Stimulated activated CD4-positive, alpha-beta T cell treated with anti-CD3 and anti-CD28 coated beads, Interleukin-15, amount 100 ng/mL, for 48 hours (primary cell): ENCODE measurements at regions not wholly inside any gene's neighbourhood (a gene's known extent, or its start where the extent isn't known, plus 50 kb on each side); places are given as distances from the start of the nearest gene placed in this dataset.
"Not testable (repeated sequence)": the region's sequence is repeated elsewhere in the genome, so short reads cannot be mapped to it uniquely, and the experiment has no call there.

Experiments used
- DNase-seq, 2 donors: peaks; one replicate each; pipeline ENCODE4 v3.0.0-alpha.2; 2020; ENCODE audit warnings: low read depth in 2 of 2

DNA sequence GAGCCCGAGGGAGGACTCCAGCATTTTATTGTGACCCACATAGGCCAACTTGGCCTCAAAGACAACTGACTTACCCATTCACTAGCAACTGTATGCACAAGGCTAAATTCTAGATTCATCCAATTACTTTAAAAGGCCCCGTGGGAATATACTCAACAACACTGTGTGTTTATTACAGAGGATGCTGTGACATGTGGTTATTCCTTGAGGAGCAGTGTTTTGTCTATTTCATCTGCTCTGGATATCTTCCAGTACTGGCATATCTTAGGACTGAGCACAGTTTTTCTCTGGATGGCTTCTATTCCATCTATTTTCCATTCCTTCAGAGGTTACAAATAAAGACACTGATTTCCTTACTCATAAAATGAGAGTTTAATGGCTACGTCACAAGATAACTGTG lies 87.2 kb upstream of the KRAS start:
- no peak for DNase-seq

DNA sequence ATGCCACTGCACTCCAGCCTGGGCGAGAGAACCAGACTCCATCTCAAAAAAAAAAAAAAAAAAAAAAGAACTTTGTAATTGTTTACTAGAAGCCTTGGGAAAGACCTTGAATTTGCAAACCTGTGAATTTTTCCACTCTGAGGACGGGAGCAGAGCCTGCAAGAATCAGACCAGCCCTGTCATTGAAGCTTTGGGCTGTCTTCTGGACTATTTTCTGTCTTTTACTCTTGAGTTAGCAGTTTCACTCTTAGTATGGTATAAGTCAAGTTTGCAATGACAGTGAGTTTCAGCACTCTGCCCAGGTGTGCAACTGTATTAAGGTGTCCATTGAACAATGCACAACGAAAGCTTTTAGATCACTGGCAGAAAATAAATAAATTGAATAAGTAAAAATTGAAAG lies 81.4 kb upstream of the KRAS start:
- DNase-seq = no peak

DNA sequence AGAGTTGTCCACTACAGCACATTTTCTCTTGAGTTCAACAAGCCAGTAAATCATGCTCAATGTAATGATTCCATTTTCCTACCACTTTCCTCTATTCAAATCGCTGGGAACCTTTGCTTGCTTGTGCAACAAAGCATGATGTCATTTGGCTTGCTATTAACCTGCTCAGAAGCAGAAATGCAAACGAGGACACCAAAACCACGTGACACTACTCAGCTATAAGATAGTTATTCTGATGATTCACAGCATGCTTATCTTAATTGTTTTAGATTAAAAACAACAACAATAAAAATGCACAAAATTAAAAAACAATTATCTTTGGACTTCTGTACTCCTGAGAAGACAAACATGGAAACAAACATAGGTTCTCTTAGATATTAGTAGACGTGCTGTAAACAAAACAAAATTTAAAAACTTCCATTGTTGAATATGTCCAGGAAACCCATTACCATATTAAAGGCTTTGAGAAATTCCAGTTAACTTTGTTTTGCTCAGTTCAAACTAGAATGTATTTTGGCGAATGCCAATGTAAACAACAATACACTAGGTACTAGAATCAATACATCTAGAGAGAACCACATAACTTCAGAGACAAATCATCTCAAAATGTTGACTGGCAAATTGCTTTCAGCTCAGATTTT lies 77.5 kb upstream of the KRAS start:
- no peak for DNase-seq

DNA sequence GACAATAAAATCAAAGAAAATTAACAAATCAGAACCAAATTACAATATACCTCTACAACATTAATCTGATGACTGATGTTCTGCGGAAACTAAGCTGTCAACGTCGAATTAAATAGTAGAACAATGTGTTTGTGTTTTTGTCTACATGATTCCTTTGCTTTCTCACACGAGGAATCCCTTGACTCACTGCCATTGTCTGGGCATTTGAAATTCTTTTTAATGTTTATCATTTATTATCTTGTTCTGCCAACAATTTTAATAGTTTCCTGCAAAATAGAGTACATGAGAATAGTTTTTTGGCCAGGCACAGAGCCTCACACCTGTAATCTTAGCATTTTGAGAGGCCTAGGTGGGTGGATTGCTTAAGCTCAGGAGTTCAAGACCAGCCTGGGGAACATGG lies 76.6 kb upstream of the KRAS start:
- no peak for DNase-seq

DNA sequence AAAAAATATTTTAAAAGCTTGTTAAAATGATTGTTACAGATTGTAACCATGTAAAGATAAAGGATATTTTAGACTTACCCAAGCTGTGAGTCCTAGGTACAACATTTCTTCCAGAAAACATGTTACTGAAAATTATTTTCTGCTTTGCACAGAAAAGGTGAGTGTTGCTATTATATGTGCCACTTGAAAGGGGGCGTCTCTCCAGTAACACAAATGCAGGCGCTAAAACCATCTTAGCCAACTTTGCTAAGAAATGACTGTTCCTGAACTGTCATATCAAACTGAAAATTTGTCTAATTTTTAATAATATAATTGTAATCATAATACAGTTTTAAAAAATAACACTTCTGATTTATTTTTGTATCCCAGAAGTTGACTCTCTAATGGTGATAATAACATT lies 75.6 kb upstream of the KRAS start:
- no peak for DNase-seq

DNA sequence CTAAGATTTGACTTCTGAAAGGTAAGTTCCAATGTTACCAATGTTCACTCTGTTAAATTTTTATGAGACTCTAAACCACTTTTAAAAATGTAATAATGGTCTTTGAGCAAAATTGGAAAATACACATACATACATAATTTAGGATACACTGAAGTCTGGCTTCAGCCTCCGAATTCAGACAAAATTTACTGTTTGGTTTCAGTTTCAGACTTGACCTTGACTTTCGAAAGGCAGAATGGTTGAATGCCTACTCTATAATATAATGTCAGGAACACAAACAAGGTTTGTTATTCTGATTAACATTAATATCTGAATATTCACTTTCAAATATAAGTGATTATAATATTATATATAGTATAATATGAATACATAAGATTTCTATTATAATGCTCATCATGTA lies 74.1 kb upstream of the KRAS start:
- DNase-seq = no peak

DNA sequence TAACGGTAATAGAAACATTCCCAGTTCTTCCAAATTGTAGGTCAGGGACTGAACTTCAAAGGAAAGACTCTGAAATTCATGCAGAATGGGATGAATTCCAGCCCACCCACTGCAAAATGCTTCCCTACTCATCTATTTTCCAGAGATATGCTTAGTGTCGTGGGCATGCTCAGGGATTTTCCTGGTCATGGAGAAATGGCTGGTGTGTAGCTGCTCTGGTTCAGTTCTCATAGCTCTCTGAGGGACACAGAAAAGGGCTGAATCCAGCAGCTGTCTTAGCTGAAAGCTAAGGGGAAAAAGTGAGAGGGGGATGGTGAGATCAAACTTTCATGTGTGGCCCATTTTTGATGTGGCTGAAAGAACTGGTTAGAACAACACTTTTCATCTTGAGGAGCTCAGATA lies 72.9 kb upstream of the KRAS start:
- no peak for DNase-seq

DNA sequence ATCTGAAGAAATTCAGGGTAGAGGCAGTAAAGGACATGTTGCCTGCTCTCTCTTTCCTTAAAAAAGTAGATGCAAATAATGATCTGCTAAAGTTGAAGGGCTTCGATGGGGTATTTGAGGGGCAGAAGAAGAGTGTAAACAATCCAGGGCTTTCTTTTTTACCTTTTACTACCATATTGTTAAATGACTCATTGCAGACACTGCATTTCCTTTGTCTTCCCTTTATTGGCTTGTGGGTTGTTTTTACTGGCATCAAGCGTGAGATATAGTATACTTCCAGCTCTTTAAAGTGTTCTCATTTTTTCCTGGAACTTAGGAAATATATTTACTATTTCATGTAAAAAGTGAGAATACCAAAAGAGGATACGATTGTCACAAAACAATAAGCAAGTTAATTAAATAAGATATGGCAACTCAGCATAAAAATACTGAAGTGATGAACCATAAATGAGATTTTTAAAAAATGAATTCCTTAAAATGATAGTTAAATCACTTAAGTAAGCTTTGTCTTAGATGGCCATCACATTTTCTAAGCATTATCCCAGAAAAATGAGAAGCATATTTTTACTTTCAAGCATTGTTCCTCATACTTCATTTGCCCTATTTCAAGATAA lies 72.3 kb upstream of the KRAS start:
- no peak for DNase-seq

DNA sequence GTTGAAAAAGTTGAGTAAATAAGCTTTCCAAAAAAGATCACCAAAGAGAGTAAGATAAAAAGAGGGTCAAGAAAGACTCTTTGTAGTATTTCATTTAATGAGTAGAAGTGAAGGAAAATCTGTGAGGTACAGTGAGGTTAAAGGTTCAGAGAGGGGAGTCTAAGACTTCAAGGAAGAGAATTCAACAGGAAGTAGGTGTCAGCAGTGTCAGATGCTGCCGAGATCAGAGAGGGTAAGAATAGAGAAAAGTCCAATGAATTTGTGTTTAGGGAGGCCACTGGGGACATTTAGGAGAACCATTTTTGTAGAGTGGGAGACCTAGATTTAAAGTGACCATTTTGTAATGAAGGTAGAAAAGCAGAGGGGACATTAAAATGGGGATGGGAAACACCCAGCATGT lies 71.6 kb upstream of the KRAS start:
- no peak for DNase-seq

DNA sequence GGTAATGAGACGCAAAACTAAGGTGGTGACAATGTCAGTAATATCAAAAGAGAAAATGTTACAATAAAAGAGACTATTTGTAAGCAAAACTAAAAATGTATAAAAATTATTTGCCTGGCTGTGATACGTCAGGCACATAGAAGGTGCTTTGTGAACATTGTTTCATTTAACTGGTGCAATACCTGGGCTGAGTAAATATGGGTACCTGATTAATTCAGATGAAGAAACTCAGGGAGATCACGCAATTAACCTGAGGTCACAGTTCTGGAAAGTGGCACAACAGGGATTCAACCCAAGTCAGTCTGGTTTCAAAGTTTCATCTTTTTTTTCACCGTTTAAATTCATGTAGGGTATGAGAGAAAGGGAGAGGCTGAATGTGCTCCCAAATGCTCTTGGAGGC lies 71.0 kb upstream of the KRAS start:
- no peak for DNase-seq

DNA sequence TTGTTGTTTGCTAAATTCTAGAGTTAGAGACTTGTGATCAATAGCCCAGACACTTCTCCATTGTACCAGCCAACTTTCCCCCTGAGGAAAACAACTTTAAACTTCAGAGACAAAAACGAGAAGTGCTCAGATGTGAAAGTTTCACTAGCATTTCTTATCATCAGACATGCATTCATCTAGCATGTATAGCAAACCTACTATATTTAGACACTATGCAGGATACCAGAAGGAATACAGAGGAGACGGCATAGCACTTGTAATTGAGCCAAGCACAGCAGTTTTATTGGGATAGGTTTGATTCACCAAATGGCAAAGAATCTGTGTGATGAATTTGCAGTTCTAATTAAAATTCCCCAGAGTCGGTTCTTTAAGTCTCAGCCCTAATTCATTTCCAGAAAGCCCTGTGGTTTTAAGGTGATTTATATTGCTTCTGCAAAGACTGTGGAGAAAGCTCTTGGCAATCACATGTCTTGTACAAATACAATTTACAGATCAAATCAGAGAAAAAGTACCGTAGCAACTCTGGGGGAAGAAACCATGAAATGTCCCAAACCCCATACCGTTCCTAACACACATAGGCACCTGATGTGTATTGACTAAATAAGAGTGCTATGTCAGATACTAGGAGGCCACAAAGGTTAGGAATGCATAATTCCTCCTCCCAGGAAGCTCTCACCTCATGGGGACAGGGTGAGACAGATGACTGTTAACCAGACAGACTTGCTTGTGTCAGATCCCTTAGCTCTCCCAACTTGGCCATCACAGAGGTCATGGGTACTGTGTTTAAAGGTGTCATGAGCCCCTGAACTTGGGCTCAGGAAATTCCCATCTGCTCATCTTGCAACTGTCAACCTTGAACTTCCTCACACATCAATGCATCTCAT lies 69.6 kb upstream of the KRAS start:
- no peak for DNase-seq

DNA sequence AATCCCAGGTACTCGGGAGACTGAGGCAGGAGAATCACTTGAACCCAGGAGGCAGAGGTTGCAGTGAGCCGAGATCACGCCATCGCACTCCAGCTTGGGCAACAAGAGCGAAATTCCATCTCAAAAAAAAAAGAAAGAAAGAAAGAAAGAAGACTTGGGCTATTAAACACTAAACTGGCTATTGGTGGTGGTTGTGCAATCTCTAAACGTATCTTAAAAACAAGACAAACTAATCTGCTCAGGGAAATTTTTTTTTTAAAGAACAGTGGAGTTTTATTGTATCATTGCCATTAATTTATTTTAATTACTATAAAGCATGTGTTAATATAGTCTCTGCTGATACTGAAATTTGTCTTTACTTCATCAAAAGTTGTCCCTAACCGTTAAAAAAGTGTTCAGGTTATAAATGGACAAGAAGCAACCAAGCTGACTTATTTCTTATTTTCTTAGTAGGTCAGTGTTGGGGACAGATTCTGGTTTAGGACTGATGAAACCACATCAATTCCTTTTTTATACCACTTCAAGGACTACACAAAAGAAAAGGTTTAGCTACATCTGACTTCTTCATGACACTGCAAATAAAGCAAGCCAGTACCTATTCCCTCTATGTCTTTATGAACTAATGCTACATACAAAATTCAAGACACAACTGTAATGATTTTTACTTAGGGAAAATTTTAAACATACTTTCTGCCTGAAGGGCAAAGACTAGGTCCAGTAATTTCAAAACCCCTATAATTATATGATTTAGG lies 68.7 kb upstream of the KRAS start:
- no peak for DNase-seq

DNA sequence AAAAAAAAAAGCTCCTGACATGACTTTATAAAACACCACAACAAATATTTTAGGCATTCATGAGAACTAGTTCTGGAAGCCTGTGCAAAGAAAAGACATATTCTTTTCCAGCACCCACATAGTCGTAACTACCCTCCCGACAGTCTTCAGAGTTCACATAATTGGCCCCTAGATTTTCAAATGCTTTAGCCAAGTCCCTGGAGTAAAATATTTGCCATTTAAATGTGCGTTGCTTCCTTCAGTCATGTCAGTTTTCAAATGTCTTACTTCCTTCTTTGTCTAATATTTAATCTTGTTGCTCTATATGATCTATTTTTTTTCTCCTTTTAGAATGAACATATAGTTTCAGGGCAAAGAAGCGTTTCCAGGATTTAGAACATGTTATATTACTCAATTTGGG lies 66.8 kb upstream of the KRAS start:
- DNase-seq = no peak

DNA sequence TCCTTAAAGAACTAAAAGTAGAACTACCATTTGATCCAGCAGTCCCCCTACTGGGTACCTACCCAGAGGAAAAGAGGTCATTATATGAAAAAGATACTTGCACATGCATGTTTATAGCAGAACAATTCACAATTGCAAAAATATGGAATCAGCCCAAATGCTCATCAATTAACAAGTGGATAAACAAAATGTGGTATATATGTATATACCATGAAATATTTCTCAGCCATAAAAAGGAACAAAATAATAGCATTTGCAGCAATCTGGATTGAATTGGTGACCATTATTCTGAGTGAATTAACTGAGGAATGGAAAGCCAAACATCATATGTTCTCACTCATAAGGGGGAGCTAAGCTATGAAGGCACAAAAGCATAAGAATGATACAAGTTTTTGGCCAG lies 64.7 kb upstream of the KRAS start:
- no peak for DNase-seq

DNA sequence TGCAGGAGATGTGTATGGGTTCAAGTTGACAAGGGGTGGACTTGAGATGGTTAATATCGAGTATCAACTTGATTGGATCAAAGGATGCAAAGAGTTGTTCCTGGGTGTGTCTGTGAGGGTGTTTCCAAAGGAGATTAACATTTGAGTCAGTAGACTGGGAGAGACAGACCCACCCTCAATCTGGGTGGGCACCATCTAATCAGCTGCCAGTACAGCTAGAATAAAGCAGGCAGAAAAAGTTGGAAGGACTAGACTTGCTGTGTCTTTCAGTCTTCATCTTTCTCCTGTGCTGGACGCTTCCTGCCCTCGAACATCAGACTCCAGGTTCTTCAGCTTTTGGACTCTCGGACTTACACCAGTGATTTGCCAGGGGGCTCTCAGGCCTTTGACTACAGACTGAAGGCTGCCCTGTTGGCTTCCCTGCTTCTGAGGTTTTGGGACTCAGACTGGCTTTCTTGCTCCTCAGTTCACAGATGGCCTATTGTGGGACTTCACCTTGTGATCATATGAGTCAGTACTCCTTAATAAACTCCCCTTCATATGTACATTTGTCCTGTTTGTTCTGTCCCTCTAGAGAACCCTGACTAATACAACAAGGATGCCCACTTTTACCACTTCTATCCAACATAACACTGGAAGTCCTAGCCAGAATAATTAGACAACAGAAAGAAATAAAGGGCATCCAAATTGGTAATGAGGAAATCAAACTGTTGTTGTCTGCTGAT lies 62.7 kb upstream of the KRAS start:
- not testable (repeated sequence) for DNase-seq

DNA sequence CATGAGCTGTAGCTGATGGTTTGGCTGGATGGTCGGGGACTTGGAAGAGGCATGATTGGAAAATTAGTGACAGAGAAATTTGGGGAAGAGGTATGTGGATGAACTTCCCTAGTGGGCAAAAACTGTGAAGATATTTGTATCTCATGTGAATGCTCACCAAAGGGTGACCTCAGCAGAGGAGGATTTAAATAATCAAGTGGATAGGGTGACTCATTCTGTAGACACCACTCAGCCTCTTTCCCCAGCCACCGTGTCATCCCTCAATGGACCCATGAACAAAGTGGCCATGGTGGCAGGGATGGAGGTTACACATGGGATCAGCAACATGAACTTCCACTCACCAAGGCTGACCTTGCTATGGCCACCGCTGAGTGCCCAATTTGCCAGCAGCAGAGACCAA lies 60.8 kb upstream of the KRAS start:
- no peak for DNase-seq

DNA sequence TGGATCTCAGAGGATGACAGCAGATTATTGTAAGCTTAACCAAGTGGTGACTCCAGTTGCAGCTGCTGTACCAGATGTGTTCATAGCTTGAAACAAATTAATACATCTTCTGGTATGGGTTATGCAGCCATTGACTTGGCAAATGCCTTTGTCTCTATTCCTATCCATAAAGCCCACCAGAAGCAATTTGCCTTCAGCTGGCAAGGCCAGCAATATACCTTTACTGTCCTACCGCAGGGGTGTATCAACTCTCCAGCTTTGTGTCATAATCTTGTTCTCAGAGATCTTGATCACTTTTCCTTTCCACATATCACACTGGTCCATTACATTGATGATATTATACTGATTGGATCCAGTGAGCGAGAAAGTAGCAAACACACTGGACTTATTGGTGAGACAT lies 59.3 kb upstream of the KRAS start:
- DNase-seq = not testable (repeated sequence)

DNA sequence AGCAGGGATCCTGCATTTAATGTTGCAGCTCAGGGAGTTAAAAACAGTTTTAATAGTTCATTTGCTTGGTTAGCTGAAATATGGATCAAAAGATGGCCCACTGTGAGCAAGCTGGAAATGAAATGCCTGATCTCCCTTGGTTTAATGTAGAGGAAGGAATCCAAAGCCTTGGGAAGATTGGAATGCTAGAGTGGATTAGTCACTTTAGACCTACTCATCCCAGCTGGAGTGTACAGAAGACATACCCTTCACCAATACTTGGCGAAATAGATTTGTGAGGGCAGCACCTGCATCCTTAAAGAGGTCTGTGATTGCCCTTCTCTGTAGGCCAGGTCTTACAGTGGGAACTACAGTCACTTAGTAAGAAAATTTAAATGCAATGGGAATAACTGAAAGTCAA lies 58.0 kb upstream of the KRAS start:
- DNase-seq = no peak

DNA sequence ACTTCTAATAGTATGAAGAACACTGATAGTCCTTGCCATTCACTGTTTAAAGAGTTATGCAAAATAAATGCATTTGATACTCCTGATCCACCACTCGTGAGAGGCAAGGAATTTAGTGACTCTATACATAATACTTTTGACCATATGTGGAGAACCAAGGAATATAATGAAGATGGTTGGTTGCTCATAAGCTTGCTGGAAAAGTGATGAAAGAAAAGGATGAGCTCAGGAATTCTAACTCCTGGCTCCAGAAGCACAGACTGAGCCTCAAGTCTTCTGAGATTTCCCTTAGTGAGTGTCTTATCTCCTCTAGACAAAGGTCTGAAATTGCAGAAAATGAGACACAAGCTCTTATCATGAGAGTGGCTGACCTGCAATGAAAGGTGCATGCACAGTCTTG lies 57.1 kb upstream of the KRAS start:
- DNase-seq = no peak

DNA sequence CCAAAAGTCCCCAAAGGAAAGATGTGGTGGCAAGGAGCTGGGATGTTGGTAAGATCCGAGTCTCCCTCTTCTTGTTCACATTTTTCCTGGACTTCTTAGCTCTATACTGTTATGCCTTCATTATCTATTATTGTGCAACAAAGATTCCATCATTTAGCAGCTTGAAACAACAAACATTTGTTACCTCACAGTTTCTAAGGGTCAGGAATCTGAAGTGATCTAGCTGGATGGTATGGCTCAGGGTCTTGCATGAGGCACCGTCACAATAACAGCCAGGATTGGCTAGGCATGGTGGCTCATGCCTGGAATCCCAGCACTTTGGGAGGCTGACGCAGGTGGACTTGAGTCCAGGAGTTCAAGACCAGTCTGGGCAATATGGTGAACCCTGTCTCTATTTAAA lies 51.1 kb upstream of the KRAS start:
- DNase-seq = no peak
